ENCODE measurements at regions not wholly inside any gene's neighbourhood (a gene's known extent, or its start where the extent isn't known, plus 50 kb on each side); places are given as distances from the start of the nearest gene placed in this dataset.
"Not testable (repeated sequence)": the region's sequence is repeated elsewhere in the genome, so short reads cannot be mapped to it uniquely, and the experiment has no call there.

DNA sequence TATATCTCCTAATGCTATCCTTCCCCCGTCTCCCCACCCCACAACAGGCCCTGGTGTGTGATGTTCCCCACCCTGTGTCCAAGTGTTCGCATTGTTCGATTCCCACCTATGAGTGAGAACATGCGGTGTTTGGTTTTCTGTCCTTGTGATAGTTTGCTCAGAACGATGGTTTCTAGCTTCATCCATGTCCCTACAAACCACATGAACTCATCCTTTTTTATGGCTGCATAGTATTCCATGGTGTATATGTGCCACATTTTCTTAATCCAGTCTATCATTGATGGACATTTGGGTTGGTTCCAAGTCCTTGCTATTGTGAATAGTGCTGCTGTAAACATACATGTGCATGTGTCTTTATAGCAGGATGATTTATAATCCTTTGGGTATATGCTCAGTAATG is 79.1 kb upstream of the NAA35 start:
- H3K4me1 Mint-ChIP-seq (ENCODE audit: low read depth); H3K27me3 Mint-ChIP-seq; H3K4me3 Mint-ChIP-seq; H3K27ac Mint-ChIP-seq: not testable (repeated sequence)
- peaks cover 15% of the 10 kb centered on the region for H3K36me3 Mint-ChIP-seq (ENCODE audit: low read depth)
- H3K9me3 Mint-ChIP-seq, result peaks cover 17% of the 10 kb centered on the region

DNA sequence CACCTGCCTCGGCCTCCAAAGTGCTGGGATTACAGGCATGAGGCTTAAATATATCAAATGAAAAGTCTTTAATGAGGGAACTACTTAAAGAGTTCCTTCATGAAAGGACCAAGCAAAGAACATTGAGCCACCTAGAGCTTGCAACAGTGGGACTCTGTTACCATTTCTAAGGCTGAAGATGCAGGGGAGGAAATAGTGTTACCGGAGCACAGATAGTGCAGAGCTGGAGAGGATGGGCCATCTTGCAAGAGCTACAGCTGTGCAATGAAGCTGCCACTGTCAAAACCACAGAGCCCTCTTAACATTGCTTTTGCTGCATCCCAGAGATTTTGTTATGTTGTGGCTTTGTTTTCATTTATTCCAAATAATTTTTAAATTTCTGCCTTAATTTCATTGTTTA is 77.1 kb upstream of the NAA35 start:
- Mint-ChIP-seq H3K27ac (no peak overlapping the region), H3K36me3 (ENCODE audit: low read depth) (peaks cover 11% of the 10 kb centered on the region), H3K4me3 (no peak overlapping the region), H3K27me3 (no peaks in the 10 kb centered on the region), H3K9me3 (peaks cover 17% of the 10 kb centered on the region), H3K4me1 (ENCODE audit: low read depth) (no peaks in the 10 kb centered on the region)

DNA sequence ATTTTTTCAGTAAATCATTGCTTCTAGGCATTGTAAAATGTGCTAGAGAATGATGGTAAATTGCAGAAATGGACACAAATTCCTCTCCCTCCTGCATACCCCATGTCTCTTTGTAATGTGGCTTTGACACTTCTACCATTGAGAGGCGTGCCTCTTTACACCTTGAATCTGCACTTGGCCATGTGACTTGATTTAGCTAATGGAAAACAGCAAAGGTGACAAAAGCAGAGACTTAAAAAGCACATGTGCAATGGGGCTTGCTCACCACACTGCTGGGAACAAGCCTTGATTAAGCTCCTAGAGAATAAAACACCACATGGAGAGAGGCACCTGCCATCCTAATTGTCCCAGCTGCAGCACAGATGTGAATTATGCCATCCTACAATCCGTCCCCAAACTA is 69.9 kb upstream of the NAA35 start:
- Mint-ChIP-seq H3K27ac (no peak overlapping the region), H3K9me3 (peaks cover 6% of the 10 kb centered on the region), H3K27me3 (no peaks in the 10 kb centered on the region), H3K36me3 (ENCODE audit: low read depth) (no peaks in the 10 kb centered on the region), H3K4me3 (no peak overlapping the region), H3K4me1 (ENCODE audit: low read depth) (no peaks in the 10 kb centered on the region)

- not testable (repeated sequence) for H3K27me3 Mint-ChIP-seq; H3K27ac Mint-ChIP-seq; H3K36me3 Mint-ChIP-seq (ENCODE audit: low read depth); H3K4me3 Mint-ChIP-seq; H3K9me3 Mint-ChIP-seq; H3K4me1 Mint-ChIP-seq (ENCODE audit: low read depth)
Measured at GRCh38 chr9:85871683-85872082, 69.3 kb upstream of the NAA35 start.

- no peaks in the 10 kb centered on the region for H3K27me3 Mint-ChIP-seq
- no peak overlapping the region for H3K27ac Mint-ChIP-seq
- no peak overlapping the region for H3K4me3 Mint-ChIP-seq
- no peaks in the 10 kb centered on the region for H3K9me3 Mint-ChIP-seq
- H3K4me1 Mint-ChIP-seq (ENCODE audit: low read depth), result no peaks in the 10 kb centered on the region
- H3K36me3 Mint-ChIP-seq (ENCODE audit: low read depth), result no peaks in the 10 kb centered on the region
Measured at GRCh38 chr9:85872463-85872862, 68.5 kb upstream of the NAA35 start.

GRCh38 chr9:85876628-85877027 is 64.3 kb upstream of the NAA35 start:
- H3K4me3 Mint-ChIP-seq, result no peak overlapping the region
- H3K27ac Mint-ChIP-seq, result no peak overlapping the region
- no peaks in the 10 kb centered on the region for H3K27me3 Mint-ChIP-seq
- H3K4me1 Mint-ChIP-seq (ENCODE audit: low read depth), result no peaks in the 10 kb centered on the region
- H3K36me3 Mint-ChIP-seq (ENCODE audit: low read depth), result no peaks in the 10 kb centered on the region
- H3K9me3 Mint-ChIP-seq, result no peaks in the 10 kb centered on the region

DNA sequence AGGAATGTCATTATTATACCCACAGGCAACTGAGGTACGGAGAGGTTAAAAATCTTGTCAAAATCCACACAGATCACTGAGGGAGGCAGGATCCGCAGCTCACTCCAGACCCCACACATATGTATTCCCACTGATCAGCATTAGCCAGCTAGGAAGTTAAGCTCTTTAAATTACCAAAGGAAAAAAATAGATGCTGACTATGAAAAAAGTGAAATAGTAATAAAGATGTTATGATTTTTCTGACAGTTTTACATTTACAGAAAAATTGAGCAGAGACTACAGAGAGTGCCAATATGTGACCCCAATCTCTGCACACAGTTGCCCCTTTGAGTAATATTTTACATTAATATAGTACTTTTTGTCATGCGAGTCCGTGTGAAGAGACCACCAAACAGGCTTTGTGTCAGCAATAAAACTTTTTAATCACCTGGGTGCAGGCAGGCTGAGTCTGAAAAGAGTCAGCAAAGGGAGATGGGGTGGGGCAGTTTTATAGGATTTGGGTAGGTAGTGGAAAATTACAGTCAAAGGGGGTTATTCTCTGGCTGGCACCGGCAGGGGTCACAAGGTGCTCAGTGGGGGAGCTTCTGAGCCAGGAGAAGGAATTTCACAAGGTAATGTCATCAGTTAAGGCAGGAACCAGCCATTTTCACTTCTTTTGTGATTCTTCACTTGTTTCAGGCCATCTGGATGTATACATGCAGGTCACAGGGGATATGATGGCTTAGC is 61.9 kb upstream of the NAA35 start:
- not testable (repeated sequence) for H3K4me1 Mint-ChIP-seq (ENCODE audit: low read depth); H3K36me3 Mint-ChIP-seq (ENCODE audit: low read depth); H3K27me3 Mint-ChIP-seq; H3K27ac Mint-ChIP-seq; H3K4me3 Mint-ChIP-seq; H3K9me3 Mint-ChIP-seq

DNA sequence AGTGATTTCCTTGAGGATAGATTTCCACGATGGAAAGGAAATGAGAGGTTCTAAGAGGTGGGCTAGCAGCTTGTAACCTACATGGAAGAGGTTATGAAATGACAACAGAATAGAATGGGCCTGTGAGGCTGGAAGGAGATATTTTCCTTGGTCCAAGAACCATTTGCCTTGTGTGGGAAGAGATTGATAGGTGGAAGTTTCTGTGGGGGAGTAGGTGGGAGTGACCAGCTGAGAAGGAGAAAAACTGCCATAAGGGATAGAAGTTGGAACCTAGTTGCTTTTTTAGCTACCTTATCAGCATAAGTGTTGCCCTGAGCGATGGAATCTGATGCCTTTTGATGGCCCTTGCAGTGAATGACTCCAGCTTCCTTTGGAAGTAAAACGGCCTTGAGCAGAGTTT is 60.4 kb upstream of the NAA35 start:
- peaks cover 12% of the 10 kb centered on the region for H3K36me3 Mint-ChIP-seq (ENCODE audit: low read depth)
- not testable (repeated sequence) for H3K27me3 Mint-ChIP-seq; H3K4me1 Mint-ChIP-seq (ENCODE audit: low read depth); H3K4me3 Mint-ChIP-seq; H3K27ac Mint-ChIP-seq; H3K9me3 Mint-ChIP-seq

- no peaks in the 10 kb centered on the region for H3K27me3 Mint-ChIP-seq
- H3K27ac Mint-ChIP-seq, result no peak overlapping the region
- no peaks in the 10 kb centered on the region for H3K4me1 Mint-ChIP-seq (ENCODE audit: low read depth)
- peaks cover 19% of the 10 kb centered on the region for H3K36me3 Mint-ChIP-seq (ENCODE audit: low read depth)
- H3K4me3 Mint-ChIP-seq, result no peak overlapping the region
- H3K9me3 Mint-ChIP-seq, result peaks cover 5% of the 10 kb centered on the region
Measured at GRCh38 chr9:85884256-85884655, 56.7 kb upstream of the NAA35 start.

DNA sequence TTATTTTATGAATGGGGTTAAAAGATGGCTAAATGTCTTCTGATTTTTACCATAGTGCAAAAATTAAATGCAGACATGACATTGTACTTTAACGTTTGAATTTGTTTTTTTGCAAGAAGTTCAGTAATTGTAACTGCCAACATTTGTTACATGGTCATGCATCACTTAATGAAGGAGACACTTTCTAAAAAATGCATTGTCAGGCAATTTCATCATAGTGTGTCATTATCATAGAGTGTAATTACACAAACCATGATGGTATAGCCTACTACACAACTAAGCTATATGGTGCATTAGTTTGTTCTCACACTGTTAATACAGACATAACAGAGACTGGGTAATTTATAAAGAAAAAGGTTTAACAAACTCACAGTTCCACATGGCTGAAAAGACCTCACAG is 50.0 kb upstream of the NAA35 start:
- Mint-ChIP-seq H3K4me3 (no peak overlapping the region), H3K27ac (no peak overlapping the region), H3K4me1 (ENCODE audit: low read depth) (no peaks in the 10 kb centered on the region), H3K36me3 (ENCODE audit: low read depth) (peaks cover 3% of the 10 kb centered on the region), H3K27me3 (no peaks in the 10 kb centered on the region), H3K9me3 (no peaks in the 10 kb centered on the region)
